HepG2 (cell line): ENCODE measurements at regions not wholly inside any gene's neighbourhood (a gene's known extent, or its start where the extent isn't known, plus 50 kb on each side); places are given as distances from the start of the nearest gene placed in this dataset.

Experiments
- ATAC-seq: fragments of 200-7000 bp; cut with Tn5 transposase; 3 replicates; pipeline ENCODE4 v1.9.1; 2020; ENCODE audit warnings: mild to moderate bottlenecking, moderate library complexity
- BruUV-seq: library from RNA; stranded (reverse); fragments of 400-500 nt; replicated peaks from 2 replicates; lab custom pipeline; 2021; lab: Mats Ljungman, UMichigan
- CTCF ChIA-PET: fragments of 300-600 bp; formaldehyde crosslinking; extraction: SDS; loops from one replicate; lab custom pipeline; 2021; ENCODE audit warnings: low total read pairs, inconsistent platforms, low intra/inter-chr PET ratio; lab: Yijun Ruan, JAX
- POLR2A ChIA-PET: fragments of 350-600 bp; sonication (Branson Sonifier 250); formaldehyde crosslinking; loops from one replicate; lab custom pipeline; 2020; ENCODE audit warnings: antibody characterized with exemption, inconsistent platforms; lab: Yijun Ruan, JAX
- DNase-seq: peaks from one replicate; pipeline ENCODE4 v3.0.0-alpha.2; 2015; ENCODE audit warnings: low spot score
- FAIRE-seq: peaks from 3 replicates; lab custom pipeline; 2011; peaks lifted over from hg19 to GRCh38; lab: Jason Lieb, UNC
- H2AFZ ChIP-seq: one replicate; pipeline ENCODE4 v1.6.1; 2011; ENCODE audit warnings: low read length, inconsistent platforms
- H3K27ac ChIP-seq: fragments of 300-600 bp; 3 replicates; pipeline ENCODE4 v1.8.0; 2011; ENCODE audit warnings: mixed run types, mild to moderate bottlenecking, mixed read lengths, low read length, inconsistent platforms; ENCODE audit not compliant: insufficient read depth; ENCODE audit errors: extremely low read length
- H3K27me3 ChIP-seq, 2 experiments: fragments of 200-600 bp in 1 of 2; 2 replicates in 1 of 2; 3 replicates in 1 of 2; pipeline versions ENCODE4 v1.6.0 to v1.8.0; 2011; ENCODE audit warnings: low read length in 2 of 2, mild to moderate bottlenecking in 2 of 2, moderate library complexity in 2 of 2, inconsistent platforms in 1 of 2; ENCODE audit not compliant: insufficient read depth in 2 of 2, control insufficient read depth in 1 of 2
- H3K36me3 ChIP-seq, 2 experiments: fragments of 200-600 bp in 1 of 2; replicated peaks in 1 of 2; 2 replicates in 1 of 2; 3 replicates in 1 of 2; pipeline versions ENCODE4 v1.5.1 to v1.8.0; 2011; ENCODE audit warnings: low read length in 2 of 2, inconsistent platforms in 1 of 2; ENCODE audit not compliant: insufficient read depth in 2 of 2, control insufficient read depth in 1 of 2
- H3K4me1 ChIP-seq: 2 replicates; pipeline ENCODE4 v1.5.1; 2012; ENCODE audit warnings: low read length, inconsistent platforms; ENCODE audit not compliant: insufficient read depth
- H3K4me2 ChIP-seq: 2 replicates; pipeline ENCODE4 v1.6.0; 2011; ENCODE audit warnings: low read depth, low read length, inconsistent platforms
- H3K4me3 ChIP-seq, 3 experiments: fragments of 200-600 bp in 1 of 3; sonication (generic), shearing (Covaris generic) in 1 of 3; replicated peaks in 1 of 3; 2 replicates each; pipeline ENCODE4 v1.5.1; 2011 to 2016; ENCODE audit warnings: low read length in 3 of 3, inconsistent platforms in 2 of 3, low read depth in 2 of 3, mild to moderate bottlenecking in 2 of 3, control low read depth in 1 of 3, mixed read lengths in 1 of 3; ENCODE audit not compliant: insufficient read depth in 1 of 3
- H3K79me2 ChIP-seq: one replicate; pipeline ENCODE4 v1.6.1; 2011; ENCODE audit warnings: low read length, inconsistent platforms; ENCODE audit not compliant: insufficient read depth
- H3K9ac ChIP-seq: 2 replicates; pipeline ENCODE4 v1.6.0; 2011; ENCODE audit warnings: mild to moderate bottlenecking, low read depth, low read length, inconsistent platforms; ENCODE audit not compliant: insufficient read depth
- H3K9me3 ChIP-seq: 2 replicates; pipeline ENCODE4 v1.5.1; 2012; ENCODE audit warnings: mild to moderate bottlenecking, low read length
- H4K20me1 ChIP-seq: 2 replicates; pipeline ENCODE4 v1.6.0; 2011; ENCODE audit warnings: inconsistent platforms, mild to moderate bottlenecking, low read length, moderate library complexity; ENCODE audit not compliant: insufficient read depth
- CBFB ChIP-seq: sonication (generic); formaldehyde crosslinking; IDR thresholded peaks from 2 replicates; pipeline ENCODE4 v1.4.0; 2020; ENCODE audit warnings: missing genetic modification reagents
- FOXA3 ChIP-seq: IDR thresholded peaks from 2 replicates; pipeline ENCODE4 v1.6.1; 2016; ENCODE audit warnings: missing genetic modification reagents, missing compliant biosample characterization
- GPN1 ChIP-seq: sonication (generic); formaldehyde crosslinking; IDR thresholded peaks from 2 replicates; pipeline ENCODE4 v1.5.1; 2020; ENCODE audit warnings: missing genetic modification reagents, borderline replicate concordance
- KAT7 ChIP-seq: IDR thresholded peaks from 2 replicates; pipeline ENCODE4 v1.6.1; 2018; ENCODE audit warnings: borderline replicate concordance, missing compliant biosample characterization
- NR1H2 ChIP-seq: sonication (generic); formaldehyde crosslinking; IDR thresholded peaks from 2 replicates; pipeline ENCODE4 v1.8.1; 2022; ENCODE audit warnings: low read depth, missing genetic modification reagents, borderline replicate concordance
- TBX2 ChIP-seq: sonication (generic); formaldehyde crosslinking; IDR thresholded peaks from 2 replicates; pipeline ENCODE4 v1.5.0; 2020; ENCODE audit warnings: missing genetic modification reagents, mild to moderate bottlenecking, borderline replicate concordance
- YEATS2 ChIP-seq: sonication (generic); formaldehyde crosslinking; IDR thresholded peaks from 2 replicates; pipeline ENCODE4 v1.4.0; 2020; ENCODE audit warnings: missing genetic modification reagents, borderline replicate concordance
- ZNF136 ChIP-seq: sonication (generic); formaldehyde crosslinking; IDR thresholded peaks from 2 replicates; pipeline ENCODE4 v1.8.1; 2022; ENCODE audit warnings: low read depth, mild to moderate bottlenecking, moderate library complexity, missing genetic modification reagents
- ZNF205 ChIP-seq: IDR thresholded peaks from 2 replicates; pipeline ENCODE4 v1.6.1; 2018; ENCODE audit warnings: missing biosample characterization, missing genetic modification reagents
- ZNF350 ChIP-seq: sonication (generic); formaldehyde crosslinking; IDR thresholded peaks from 2 replicates; pipeline ENCODE4 v1.4.0; 2020; ENCODE audit warnings: mild to moderate bottlenecking, low read depth, missing genetic modification reagents, borderline replicate concordance
- ZNF556 ChIP-seq: sonication (generic); formaldehyde crosslinking; IDR thresholded peaks from 2 replicates; pipeline ENCODE4 v1.4.0; 2020; ENCODE audit warnings: mild to moderate bottlenecking, missing genetic modification reagents, borderline replicate concordance
- ZNF572 ChIP-seq: sonication (generic); formaldehyde crosslinking; IDR thresholded peaks from 2 replicates; pipeline ENCODE4 v1.5.1; 2020; ENCODE audit warnings: mild to moderate bottlenecking, missing genetic modification reagents
- WGBS: methylation state at CpG from one replicate; pipeline ENCODE4 v1.1.6; 2017; ENCODE audit warnings: low lambda C conversion rate; 5-methylcytosine and 5-hydroxymethylcytosine counted together
- in situ Hi-C: cut with HindIII; loops from 2 replicates; pipeline ENCODE4 v1.10.0; 2017; ENCODE audit warnings: low pct_unique_long_range_greater_than_20kb; ENCODE audit not compliant: extremely low pct_ligation_motif_present
- intact Hi-C: fragments of 100-400 bp; cut with micrococcal nuclease; formaldehyde crosslinking; loops from one replicate; pipeline ENCODE4 v1.10.0; 2022; ENCODE audit not compliant: unreplicated experiment
- TF ChIP-seq, protein P1 (sequence below): sonication (generic); formaldehyde crosslinking; IDR thresholded peaks from 2 replicates; pipeline ENCODE4 v1.8.0; 2022; ENCODE audit warnings: low read depth, missing genetic modification reagents
- TF ChIP-seq, protein P2 (sequence below): sonication (generic); formaldehyde crosslinking; IDR thresholded peaks from 2 replicates; pipeline ENCODE4 v1.4.0; 2020; ENCODE audit warnings: missing genetic modification reagents
- TF ChIP-seq, protein P3 (sequence below): conservative IDR thresholded peaks from 2 replicates; pipeline ENCODE4 v1.6.1; 2018; ENCODE audit warnings: missing genetic modification reagents

DNA sequence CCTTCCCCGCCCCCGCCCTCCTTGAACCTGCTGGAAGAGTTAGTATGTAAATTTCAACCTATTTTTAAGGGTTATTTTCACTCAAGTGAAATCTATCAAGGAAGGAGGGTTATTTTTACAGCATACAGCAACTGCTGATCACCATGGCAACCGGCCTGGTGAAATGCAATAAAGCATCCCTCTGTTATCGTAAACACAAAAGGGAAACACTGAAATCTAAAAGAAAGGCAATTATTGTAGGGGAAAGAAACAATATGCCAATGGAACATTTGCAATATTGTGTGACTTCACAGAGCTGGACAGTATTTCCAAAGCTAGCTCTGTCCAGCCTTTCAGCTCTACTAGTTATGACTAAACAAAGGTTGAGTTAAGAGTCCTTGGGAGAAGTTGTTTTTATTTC is 588.3 kb upstream of the PBX1 start:
- H3K27ac ChIP-seq: no peak overlapping the region
- H3K9ac ChIP-seq: no peak overlapping the region
- WGBS: 2% methylated on average over 4 of the region's 4 CpGs
- in situ Hi-C loops (no loop called here), intact Hi-C loops (no loop called here)
- peaks cover 95% of the 10 kb centered on the region for H3K9me3 ChIP-seq
- CTCF ChIA-PET: no interaction called here
- BruUV-seq: no TSS peak
- no peak overlapping the region for H2AFZ ChIP-seq
- TF ChIP-seq CBFB (CRISPR knock-in tag) (no peak), KAT7 (CRISPR knock-in tag) (no peak), FOXA3 (CRISPR knock-in tag) (no peak), GPN1 (CRISPR knock-in tag) (no peak), ZNF556 (CRISPR knock-in tag) (no peak), ZNF350 (CRISPR knock-in tag) (no peak), TBX2 (CRISPR knock-in tag) (no peak), ZNF136 (no peak), ZNF572 (CRISPR knock-in tag) (no peak), NR1H2 (CRISPR knock-in tag) (no peak), ZNF205 (CRISPR knock-in tag) (no peak), YEATS2 (CRISPR knock-in tag) (no peak)
- TF ChIP-seq, protein P1, sequence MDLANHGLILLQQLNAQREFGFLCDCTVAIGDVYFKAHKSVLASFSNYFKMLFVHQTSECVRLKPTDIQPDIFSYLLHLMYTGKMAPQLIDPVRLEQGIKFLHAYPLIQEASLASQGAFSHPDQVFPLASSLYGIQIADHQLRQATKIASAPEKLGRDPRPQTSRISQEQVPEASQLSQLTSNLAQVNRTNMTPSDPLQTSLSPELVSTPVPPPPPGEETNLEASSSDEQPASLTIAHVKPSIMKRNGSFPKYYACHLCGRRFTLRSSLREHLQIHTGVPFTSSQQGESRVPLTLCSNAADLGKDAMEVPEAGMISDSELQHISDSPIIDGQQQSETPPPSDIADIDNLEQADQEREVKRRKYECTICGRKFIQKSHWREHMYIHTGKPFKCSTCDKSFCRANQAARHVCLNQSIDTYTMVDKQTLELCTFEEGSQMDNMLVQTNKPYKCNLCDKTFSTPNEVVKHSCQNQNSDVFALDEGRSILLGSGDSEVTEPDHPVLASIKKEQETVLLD (CRISPR knock-in tag): no peak
- TF ChIP-seq, protein P2, sequence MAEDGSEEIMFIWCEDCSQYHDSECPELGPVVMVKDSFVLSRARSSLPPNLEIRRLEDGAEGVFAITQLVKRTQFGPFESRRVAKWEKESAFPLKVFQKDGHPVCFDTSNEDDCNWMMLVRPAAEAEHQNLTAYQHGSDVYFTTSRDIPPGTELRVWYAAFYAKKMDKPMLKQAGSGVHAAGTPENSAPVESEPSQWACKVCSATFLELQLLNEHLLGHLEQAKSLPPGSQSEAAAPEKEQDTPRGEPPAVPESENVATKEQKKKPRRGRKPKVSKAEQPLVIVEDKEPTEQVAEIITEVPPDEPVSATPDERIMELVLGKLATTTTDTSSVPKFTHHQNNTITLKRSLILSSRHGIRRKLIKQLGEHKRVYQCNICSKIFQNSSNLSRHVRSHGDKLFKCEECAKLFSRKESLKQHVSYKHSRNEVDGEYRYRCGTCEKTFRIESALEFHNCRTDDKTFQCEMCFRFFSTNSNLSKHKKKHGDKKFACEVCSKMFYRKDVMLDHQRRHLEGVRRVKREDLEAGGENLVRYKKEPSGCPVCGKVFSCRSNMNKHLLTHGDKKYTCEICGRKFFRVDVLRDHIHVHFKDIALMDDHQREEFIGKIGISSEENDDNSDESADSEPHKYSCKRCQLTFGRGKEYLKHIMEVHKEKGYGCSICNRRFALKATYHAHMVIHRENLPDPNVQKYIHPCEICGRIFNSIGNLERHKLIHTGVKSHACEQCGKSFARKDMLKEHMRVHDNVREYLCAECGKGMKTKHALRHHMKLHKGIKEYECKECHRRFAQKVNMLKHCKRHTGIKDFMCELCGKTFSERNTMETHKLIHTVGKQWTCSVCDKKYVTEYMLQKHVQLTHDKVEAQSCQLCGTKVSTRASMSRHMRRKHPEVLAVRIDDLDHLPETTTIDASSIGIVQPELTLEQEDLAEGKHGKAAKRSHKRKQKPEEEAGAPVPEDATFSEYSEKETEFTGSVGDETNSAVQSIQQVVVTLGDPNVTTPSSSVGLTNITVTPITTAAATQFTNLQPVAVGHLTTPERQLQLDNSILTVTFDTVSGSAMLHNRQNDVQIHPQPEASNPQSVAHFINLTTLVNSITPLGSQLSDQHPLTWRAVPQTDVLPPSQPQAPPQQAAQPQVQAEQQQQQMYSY: no peak
- TF ChIP-seq, protein P3, sequence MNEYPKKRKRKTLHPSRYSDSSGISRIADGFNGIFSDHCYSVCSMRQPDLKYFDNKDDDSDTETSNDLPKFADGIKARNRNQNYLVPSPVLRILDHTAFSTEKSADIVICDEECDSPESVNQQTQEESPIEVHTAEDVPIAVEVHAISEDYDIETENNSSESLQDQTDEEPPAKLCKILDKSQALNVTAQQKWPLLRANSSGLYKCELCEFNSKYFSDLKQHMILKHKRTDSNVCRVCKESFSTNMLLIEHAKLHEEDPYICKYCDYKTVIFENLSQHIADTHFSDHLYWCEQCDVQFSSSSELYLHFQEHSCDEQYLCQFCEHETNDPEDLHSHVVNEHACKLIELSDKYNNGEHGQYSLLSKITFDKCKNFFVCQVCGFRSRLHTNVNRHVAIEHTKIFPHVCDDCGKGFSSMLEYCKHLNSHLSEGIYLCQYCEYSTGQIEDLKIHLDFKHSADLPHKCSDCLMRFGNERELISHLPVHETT: no peak
- H3K79me2 ChIP-seq: no peaks in the 10 kb centered on the region
- H3K4me2 ChIP-seq: no peak overlapping the region
- H4K20me1 ChIP-seq: no peaks in the 10 kb centered on the region
- no peak for ATAC-seq
- no peaks in the 10 kb centered on the region for H3K4me1 ChIP-seq
- H3K4me3 ChIP-seq: no peak overlapping the region
- no peaks in the 10 kb centered on the region for H3K36me3 ChIP-seq
- no peak for DNase-seq
- FAIRE-seq: no peak
- H3K27me3 ChIP-seq: no peaks in the 10 kb centered on the region
- POLR2A ChIA-PET: no interaction called here
